Liver (tissue), 3 donors: ENCODE measurements at regions not wholly inside any gene's neighbourhood (a gene's known extent, or its start where the extent isn't known, plus 50 kb on each side); places are given as distances from the start of the nearest gene placed in this dataset.

Experiments
- SP1 ChIP-seq: IDR thresholded peaks from 2 replicates; pipeline ENCODE4 v1.6.1; 2018; ENCODE audit warnings: antibody characterized with exemption, mild to moderate bottlenecking
- TF ChIP-seq, protein P1 (sequence below): fragments of 150-350 bp; IDR thresholded peaks from 2 replicates; pipeline ENCODE4 v1.5.1; 2017; ENCODE audit warnings: improper control_type of control experiment, low read depth, low read length; ENCODE audit not compliant: missing input control
- donor health status: healthy.
- donor health status: healthy.

DNA sequence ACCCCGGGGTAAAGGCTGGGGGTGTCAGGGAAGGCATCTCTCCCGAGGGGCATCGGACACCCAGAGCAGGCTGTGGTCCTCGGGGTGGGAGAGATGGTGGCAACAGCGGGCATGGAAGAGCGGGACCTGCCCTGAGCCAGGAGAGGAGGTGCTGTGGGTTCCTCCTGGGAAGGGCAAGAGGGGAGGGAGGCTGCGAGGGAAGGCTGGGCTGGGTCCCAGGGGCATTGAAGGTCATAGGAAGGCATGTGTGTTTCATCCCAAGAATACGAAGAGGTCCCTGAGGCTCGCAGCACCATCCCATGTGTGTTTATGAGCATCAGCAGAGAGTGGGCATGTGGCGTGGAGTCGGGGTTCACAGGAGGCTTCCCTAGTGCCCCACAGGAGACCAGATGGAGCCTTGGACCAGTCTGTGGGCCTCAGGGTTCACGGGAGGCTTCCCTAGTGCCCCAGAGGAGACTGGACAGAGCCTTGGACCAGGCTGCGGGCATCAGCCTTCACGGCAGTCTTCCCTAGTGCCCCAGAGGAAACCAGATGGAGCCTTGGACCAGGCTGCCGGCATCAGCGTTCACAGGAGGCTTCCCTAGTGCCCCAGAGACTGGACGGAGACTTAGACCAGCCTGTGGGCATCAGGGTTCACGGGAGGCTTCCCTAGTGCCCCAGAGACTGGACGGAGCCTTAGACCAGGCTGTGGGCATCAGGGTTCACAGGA is 420.6 kb downstream of the BRD1 start:
- TF ChIP-seq, protein P1, sequence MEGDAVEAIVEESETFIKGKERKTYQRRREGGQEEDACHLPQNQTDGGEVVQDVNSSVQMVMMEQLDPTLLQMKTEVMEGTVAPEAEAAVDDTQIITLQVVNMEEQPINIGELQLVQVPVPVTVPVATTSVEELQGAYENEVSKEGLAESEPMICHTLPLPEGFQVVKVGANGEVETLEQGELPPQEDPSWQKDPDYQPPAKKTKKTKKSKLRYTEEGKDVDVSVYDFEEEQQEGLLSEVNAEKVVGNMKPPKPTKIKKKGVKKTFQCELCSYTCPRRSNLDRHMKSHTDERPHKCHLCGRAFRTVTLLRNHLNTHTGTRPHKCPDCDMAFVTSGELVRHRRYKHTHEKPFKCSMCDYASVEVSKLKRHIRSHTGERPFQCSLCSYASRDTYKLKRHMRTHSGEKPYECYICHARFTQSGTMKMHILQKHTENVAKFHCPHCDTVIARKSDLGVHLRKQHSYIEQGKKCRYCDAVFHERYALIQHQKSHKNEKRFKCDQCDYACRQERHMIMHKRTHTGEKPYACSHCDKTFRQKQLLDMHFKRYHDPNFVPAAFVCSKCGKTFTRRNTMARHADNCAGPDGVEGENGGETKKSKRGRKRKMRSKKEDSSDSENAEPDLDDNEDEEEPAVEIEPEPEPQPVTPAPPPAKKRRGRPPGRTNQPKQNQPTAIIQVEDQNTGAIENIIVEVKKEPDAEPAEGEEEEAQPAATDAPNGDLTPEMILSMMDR, result no peak
- no peak for TF ChIP-seq SP1
